ENCODE measurements at regions not wholly inside any gene's neighbourhood (a gene's known extent, or its start where the extent isn't known, plus 50 kb on each side); places are given as distances from the start of the nearest gene placed in this dataset.

GRCh38 chr4:152062936-152063620, 302.3 kb upstream of the GATB start:
- TF ChIP-seq EZH2 (IDR thresholded peaks at IDR 0.05) (no peak), CTCF (IDR thresholded peaks at IDR 0.05 in 2 of 3, conservative IDR thresholded peaks at IDR 0.05 in 1 of 3; ENCODE audit: borderline replicate concordance in 1 of 3, insufficient read depth in 1 of 3, low read depth in 2 of 3, low read length in 2 of 3) (no peak), MAX (IDR thresholded peaks at IDR 0.05) (no peak), ZFX (IDR thresholded peaks at IDR 0.05) (no peak), EZH2phosphoT487 (IDR thresholded peaks at IDR 0.05; ENCODE audit: borderline replicate concordance) (no peak), EGR1 (IDR thresholded peaks at IDR 0.05; ENCODE audit: low read depth) (no peak), SIN3A (IDR thresholded peaks at IDR 0.05; ENCODE audit: low read depth) (no peak), FOSL1 (IDR thresholded peaks at IDR 0.05; ENCODE audit: low read depth) (no peak), POLR2A (IDR thresholded peaks at IDR 0.05; ENCODE audit: borderline replicate concordance, extremely low read depth, insufficient read depth, insufficient read length) (no peak), POLR2AphosphoS5 (IDR thresholded peaks at IDR 0.05; ENCODE audit: low read depth, low read length) (no peak), SP1 (IDR thresholded peaks at IDR 0.05; ENCODE audit: low read depth) (no peak), ZNF274 (IDR thresholded peaks at IDR 0.05; ENCODE audit: low read depth, low read length) (no peak), SRF (IDR thresholded peaks at IDR 0.05; ENCODE audit: low read depth) (no peak)
